PC-3 (cell line): ENCODE measurements at regions not wholly inside any gene's neighbourhood (a gene's known extent, or its start where the extent isn't known, plus 50 kb on each side); places are given as distances from the start of the nearest gene placed in this dataset.
A peak's percentile ranks its signal among the peaks of the same experiment; 100 is the strongest.

ENCODE experiments used
- ATAC-seq: fragments of 200-7000 bp; cut with Tn5 transposase; 2 replicates; pipeline ENCODE4 v1.9.1; 2020; ENCODE audit warnings: mild to moderate bottlenecking, moderate library complexity
- BruUV-seq: library from RNA; stranded (reverse); fragments of 400-500 nt; replicated peaks from 2 replicates; lab custom pipeline; 2021; lab: Mats Ljungman, UMichigan
- CTCF ChIA-PET: fragments of 300-600 bp; sonication (Branson Sonifier 250); formaldehyde crosslinking; loops from one replicate; lab custom pipeline; 2022; ENCODE audit warnings: antibody characterized with exemption; lab: Charles Lee
- POLR2A ChIA-PET: fragments of 300-600 bp; sonication (Branson Sonifier 250); formaldehyde crosslinking; loops from one replicate; lab custom pipeline; 2022; ENCODE audit warnings: antibody characterized with exemption; ENCODE audit not compliant: unreplicated experiment; lab: Charles Lee
- DNase-seq: peaks from one replicate; pipeline ENCODE4 v3.0.0-alpha.2; 2015
- H2AFZ ChIP-seq: fragments of 300-600 bp; sonication (generic); 2 replicates; pipeline ENCODE4 v1.6.0; 2016; ENCODE audit warnings: antibody characterized with exemption, low read length
- H3F3A ChIP-seq: fragments of 300-600 bp; sonication (generic); one replicate; pipeline ENCODE4 v1.6.0; 2017; ENCODE audit warnings: antibody characterized with exemption, low read length, control low read depth, mild to moderate bottlenecking; ENCODE audit not compliant: unreplicated experiment
- H3K27ac ChIP-seq: fragments of 300-600 bp; sonication (generic); 2 replicates; pipeline ENCODE4 v1.5.1; 2016; ENCODE audit warnings: mild to moderate bottlenecking, low read length
- H3K27me3 ChIP-seq: fragments of 300-600 bp; sonication (generic); 2 replicates; pipeline ENCODE4 v1.6.1; 2016; ENCODE audit warnings: low read length, mixed read lengths
- H3K36me3 ChIP-seq: fragments of 300-600 bp; sonication (generic); 2 replicates; pipeline ENCODE4 v1.6.1; 2016; ENCODE audit warnings: low read depth, mixed run types, low read length, mixed read lengths
- H3K4me1 ChIP-seq: fragments of 300-600 bp; sonication (generic); 2 replicates; pipeline ENCODE4 v1.5.1; 2016; ENCODE audit warnings: low read length; ENCODE audit not compliant: insufficient read depth
- H3K4me2 ChIP-seq: fragments of 300-600 bp; sonication (generic); 2 replicates; pipeline ENCODE4 v1.6.0; 2016; ENCODE audit warnings: low read length
- H3K4me3 ChIP-seq: fragments of 300-600 bp; sonication (generic); 2 replicates; pipeline ENCODE4 v1.5.1; 2016; ENCODE audit warnings: mild to moderate bottlenecking, low read length, mixed read lengths
- H3K79me2 ChIP-seq: fragments of 300-600 bp; sonication (generic); 2 replicates; pipeline ENCODE4 v1.6.1; 2017; ENCODE audit warnings: low read length, mixed read lengths
- H3K9ac ChIP-seq: fragments of 300-600 bp; sonication (generic); 2 replicates; pipeline ENCODE4 v1.6.0; 2016; ENCODE audit warnings: mild to moderate bottlenecking, low read length
- H3K9me2 ChIP-seq: fragments of 300-600 bp; sonication (generic); replicated peaks from 2 replicates; pipeline ENCODE4 v1.6.1; 2016; ENCODE audit warnings: mixed run types, low read length, mixed read lengths
- H3K9me3 ChIP-seq: fragments of 300-600 bp; sonication (generic); 2 replicates; pipeline ENCODE4 v1.6.1; 2016; ENCODE audit warnings: low read length, mixed read lengths
- H4K20me1 ChIP-seq: fragments of 300-600 bp; sonication (generic); 2 replicates; pipeline ENCODE4 v1.6.1; 2016; ENCODE audit warnings: low read length, mixed read lengths
- EZH2 ChIP-seq: fragments of 300-600 bp; sonication (generic); IDR thresholded peaks from one replicate; pipeline ENCODE4 v1.6.1; 2017; ENCODE audit warnings: antibody characterized with exemption, mild to moderate bottlenecking, low read length; ENCODE audit not compliant: unreplicated experiment
- EZH2phosphoT487 ChIP-seq: fragments of 300-600 bp; sonication (generic); IDR thresholded peaks from 2 replicates; pipeline ENCODE4 v1.6.1; 2018; ENCODE audit warnings: mild to moderate bottlenecking, antibody characterized with exemption, low read length, borderline replicate concordance
- intact Hi-C: fragments of 100-400 bp; cut with micrococcal nuclease; formaldehyde crosslinking; loops from 2 replicates; pipeline ENCODE4 v1.9.0; 2023
- TF ChIP-seq, protein P1 (sequence below): fragments of 300-600 bp; sonication (generic); conservative IDR thresholded peaks from 2 replicates; pipeline ENCODE4 v1.5.1; 2017; ENCODE audit warnings: antibody characterized with exemption, low read depth, mild to moderate bottlenecking, low read length

GRCh38 chrX:144335402-144335801, 451.5 kb downstream of the UBE2NL start:
- H3K9ac ChIP-seq: no peak overlapping the region
- DNase-seq (peak; percentile 12), ATAC-seq (no peak)
- TF ChIP-seq EZH2phosphoT487: no peak
- TF ChIP-seq EZH2: no peak
- TF ChIP-seq, protein P1, sequence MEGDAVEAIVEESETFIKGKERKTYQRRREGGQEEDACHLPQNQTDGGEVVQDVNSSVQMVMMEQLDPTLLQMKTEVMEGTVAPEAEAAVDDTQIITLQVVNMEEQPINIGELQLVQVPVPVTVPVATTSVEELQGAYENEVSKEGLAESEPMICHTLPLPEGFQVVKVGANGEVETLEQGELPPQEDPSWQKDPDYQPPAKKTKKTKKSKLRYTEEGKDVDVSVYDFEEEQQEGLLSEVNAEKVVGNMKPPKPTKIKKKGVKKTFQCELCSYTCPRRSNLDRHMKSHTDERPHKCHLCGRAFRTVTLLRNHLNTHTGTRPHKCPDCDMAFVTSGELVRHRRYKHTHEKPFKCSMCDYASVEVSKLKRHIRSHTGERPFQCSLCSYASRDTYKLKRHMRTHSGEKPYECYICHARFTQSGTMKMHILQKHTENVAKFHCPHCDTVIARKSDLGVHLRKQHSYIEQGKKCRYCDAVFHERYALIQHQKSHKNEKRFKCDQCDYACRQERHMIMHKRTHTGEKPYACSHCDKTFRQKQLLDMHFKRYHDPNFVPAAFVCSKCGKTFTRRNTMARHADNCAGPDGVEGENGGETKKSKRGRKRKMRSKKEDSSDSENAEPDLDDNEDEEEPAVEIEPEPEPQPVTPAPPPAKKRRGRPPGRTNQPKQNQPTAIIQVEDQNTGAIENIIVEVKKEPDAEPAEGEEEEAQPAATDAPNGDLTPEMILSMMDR: peak; percentile 26; the same call in 1 of the 2 replicates
- CTCF ChIA-PET: no interaction called here
- intact Hi-C loops: no loop called here
- no peaks in the 10 kb centered on the region for H3K79me2 ChIP-seq
- H3K4me3 ChIP-seq: no peak overlapping the region
- no peaks in the 10 kb centered on the region for H3K9me2 ChIP-seq
- H3K4me1 ChIP-seq: 0 out of 2 replicates have a peak, but pooled peaks cover 5% of the 10 kb centered on the region
- H3K27me3 ChIP-seq: no peaks in the 10 kb centered on the region
- H3K27ac ChIP-seq: no peak overlapping the region
- POLR2A ChIA-PET: no interaction called here
- no peaks in the 10 kb centered on the region for H3K36me3 ChIP-seq
- H3F3A ChIP-seq: no peaks in the 10 kb centered on the region
- H2AFZ ChIP-seq: no peak overlapping the region
- no peaks in the 10 kb centered on the region for H3K9me3 ChIP-seq
- H3K4me2 ChIP-seq: no peak overlapping the region
- H4K20me1 ChIP-seq: no peaks in the 10 kb centered on the region
- BruUV-seq: no TSS peak

DNA sequence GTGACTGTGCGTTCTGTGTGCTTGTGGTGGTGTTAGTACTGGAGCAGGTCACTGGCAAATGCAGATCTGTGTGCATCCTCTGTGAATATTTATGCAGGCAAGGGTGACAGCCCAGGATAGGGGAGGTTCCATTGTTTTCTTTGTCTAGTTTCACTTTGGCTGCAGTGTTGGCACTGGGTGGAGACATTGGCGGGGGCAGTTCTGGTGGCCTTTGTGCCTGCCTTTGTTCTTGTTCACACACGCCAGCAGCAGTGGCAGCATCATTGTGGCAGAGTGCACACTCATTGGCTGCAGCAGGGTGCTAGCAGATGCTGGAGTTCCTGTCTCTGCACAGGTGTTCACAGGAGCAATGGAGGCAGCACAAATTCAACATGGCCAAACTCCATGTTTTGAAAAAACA, 495.3 kb downstream of the UBE2NL start:
- Histone ChIP-seq H3K27me3 (no peaks in the 10 kb centered on the region), H3K9me2 (no peaks in the 10 kb centered on the region), H3K27ac (no peak overlapping the region), H3K79me2 (no peaks in the 10 kb centered on the region), H2AFZ (no peak overlapping the region), H3F3A (no peaks in the 10 kb centered on the region), H3K4me2 (no peak overlapping the region), H3K9ac (no peak overlapping the region), H3K4me1 (no peaks in the 10 kb centered on the region), H3K4me3 (no peak overlapping the region), H4K20me1 (no peaks in the 10 kb centered on the region), H3K9me3 (no peaks in the 10 kb centered on the region), H3K36me3 (no peaks in the 10 kb centered on the region)
- no TSS peak for BruUV-seq
- intact Hi-C loops: no loop called here
- CTCF ChIA-PET: no interaction called here
- TF ChIP-seq EZH2phosphoT487 (no peak), EZH2 (no peak)
- TF ChIP-seq, protein P1: no peak
- DNase-seq: no peak
- POLR2A ChIA-PET: no interaction called here
- no peak for ATAC-seq

- intact Hi-C loops: no loop called here
- H3F3A ChIP-seq: no peaks in the 10 kb centered on the region
- no peak overlapping the region for H3K4me3 ChIP-seq
- H3K9me2 ChIP-seq: no peaks in the 10 kb centered on the region
- POLR2A ChIA-PET: no interaction called here
- no peak overlapping the region for H2AFZ ChIP-seq
- BruUV-seq: no TSS peak
- H3K27me3 ChIP-seq: no peaks in the 10 kb centered on the region
- ATAC-seq: no peak
- no peaks in the 10 kb centered on the region for H3K9me3 ChIP-seq
- no peak overlapping the region for H3K27ac ChIP-seq
- no peaks in the 10 kb centered on the region for H3K4me1 ChIP-seq
- H4K20me1 ChIP-seq: no peaks in the 10 kb centered on the region
- CTCF ChIA-PET: no interaction called here
- TF ChIP-seq, protein P1: no peak
- TF ChIP-seq EZH2: no peak
- TF ChIP-seq EZH2phosphoT487: no peak
- H3K4me2 ChIP-seq: no peak overlapping the region
- H3K9ac ChIP-seq: no peak overlapping the region
- H3K79me2 ChIP-seq: no peaks in the 10 kb centered on the region
- DNase-seq: no peak
- H3K36me3 ChIP-seq: no peaks in the 10 kb centered on the region
Measured at GRCh38 chrX:144388738-144389137, 504.9 kb downstream of the UBE2NL start.
